Ovary (tissue), 7 donors: ENCODE measurements at regions not wholly inside any gene's neighbourhood (a gene's known extent, or its start where the extent isn't known, plus 50 kb on each side); places are given as distances from the start of the nearest gene placed in this dataset.

Experiments used
- DNase-seq, 5 donors: peaks; one replicate each; pipeline ENCODE4 v3.0.0-alpha.2; 2019 to 2020
- H3K27ac ChIP-seq, 2 donors: fragments of 200-600 bp; one replicate each; pipeline versions ENCODE4 v1.5.1 to v1.8.0; 2019 to 2022
- H3K27me3 ChIP-seq: fragments of 200-600 bp; one replicate; pipeline ENCODE4 v1.8.0; 2022
- H3K36me3 ChIP-seq: fragments of 200-600 bp; sonication (generic); one replicate; pipeline ENCODE4 v1.5.1; 2019
- H3K4me1 ChIP-seq: one replicate; pipeline ENCODE4 v1.8.1; 2013; ENCODE audit warnings: mild to moderate bottlenecking, moderate library complexity; ENCODE audit not compliant: insufficient read depth
- H3K4me3 ChIP-seq: fragments of 200-600 bp; sonication (generic); one replicate; pipeline ENCODE4 v1.5.1; 2017
- H3K9me3 ChIP-seq, 2 donors: fragments of 200-600 bp in 1 of 2; sonication (generic) in 1 of 2; one replicate each; pipeline versions ENCODE4 v1.5.1 to v1.8.1; 2013 to 2019; ENCODE audit warnings: mild to moderate bottlenecking in 1 of 2, moderate library complexity in 1 of 2
- EP300 ChIP-seq: sonication (generic); formaldehyde crosslinking; IDR thresholded peaks from one replicate; pipeline ENCODE4 v1.6.1; 2017; ENCODE audit warnings: antibody characterized with exemption
- POLR2A ChIP-seq: fragments of 450-650 bp; IDR thresholded peaks from one replicate; pipeline ENCODE4 v1.6.1; 2017; ENCODE audit warnings: antibody characterized with exemption, mild to moderate bottlenecking, moderate library complexity
- WGBS, 3 donors: extraction: QIAGEN DNeasy Blood & Tissue Kit in 1 of 3; methylation state at CpG; one replicate each; pipeline versions ENCODE4 v1.1.5 to v1.1.7; 2013 to 2017; 5-methylcytosine and 5-hydroxymethylcytosine counted together
- intact Hi-C, 4 donors: fragments of 100-400 bp; cut with DNase I; formaldehyde crosslinking; loops; one replicate each; pipeline versions ENCODE4 v1.11.0 to v1.15.1; 2022 to 2023
- TF ChIP-seq, protein P1 (sequence below), 3 donors: fragments of 450-650 bp in 2 of 3; fragments of 200-600 bp in 1 of 3; IDR thresholded peaks; one replicate each; pipeline versions ENCODE4 v1.5.1 to v1.8.0; 2016 to 2022; ENCODE audit warnings: antibody characterized with exemption in 3 of 3, mild to moderate bottlenecking in 1 of 3
- donor health status: DM: no; HTN: no; CAD: no; lungs with moderate emphysema.
- donor health status: DM: no; HTN: no; CAD: no.
- donor health status: Bipolar disorder and iron deficiency.
- donor health status: DM: no; HTN: no; CAD: no.
- donor health status: DM: yes; HTN: yes; CAD: no.

DNA sequence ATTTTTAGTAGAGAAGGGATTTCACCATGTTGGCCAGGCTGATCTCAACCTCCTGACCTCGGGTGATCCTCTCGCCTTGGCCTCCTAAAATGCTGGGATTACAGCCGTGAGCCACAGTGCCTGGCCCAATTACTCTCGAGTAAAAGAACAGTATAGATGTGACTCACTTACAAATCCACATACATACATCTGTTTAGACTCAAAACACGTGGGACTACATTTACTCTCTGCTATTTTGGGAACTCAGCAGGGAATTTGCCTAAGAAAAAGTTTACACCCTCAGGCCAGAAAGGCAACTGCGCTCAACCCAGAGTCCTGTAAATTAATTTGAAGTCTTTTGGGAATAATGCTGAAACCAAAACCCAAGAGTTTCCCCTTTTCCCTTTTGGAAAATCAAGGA, 289.7 kb downstream of the KLF6 start:
- TF ChIP-seq, protein P1, sequence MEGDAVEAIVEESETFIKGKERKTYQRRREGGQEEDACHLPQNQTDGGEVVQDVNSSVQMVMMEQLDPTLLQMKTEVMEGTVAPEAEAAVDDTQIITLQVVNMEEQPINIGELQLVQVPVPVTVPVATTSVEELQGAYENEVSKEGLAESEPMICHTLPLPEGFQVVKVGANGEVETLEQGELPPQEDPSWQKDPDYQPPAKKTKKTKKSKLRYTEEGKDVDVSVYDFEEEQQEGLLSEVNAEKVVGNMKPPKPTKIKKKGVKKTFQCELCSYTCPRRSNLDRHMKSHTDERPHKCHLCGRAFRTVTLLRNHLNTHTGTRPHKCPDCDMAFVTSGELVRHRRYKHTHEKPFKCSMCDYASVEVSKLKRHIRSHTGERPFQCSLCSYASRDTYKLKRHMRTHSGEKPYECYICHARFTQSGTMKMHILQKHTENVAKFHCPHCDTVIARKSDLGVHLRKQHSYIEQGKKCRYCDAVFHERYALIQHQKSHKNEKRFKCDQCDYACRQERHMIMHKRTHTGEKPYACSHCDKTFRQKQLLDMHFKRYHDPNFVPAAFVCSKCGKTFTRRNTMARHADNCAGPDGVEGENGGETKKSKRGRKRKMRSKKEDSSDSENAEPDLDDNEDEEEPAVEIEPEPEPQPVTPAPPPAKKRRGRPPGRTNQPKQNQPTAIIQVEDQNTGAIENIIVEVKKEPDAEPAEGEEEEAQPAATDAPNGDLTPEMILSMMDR (IDR thresholded peaks at IDR 0.05): no peak
- TF ChIP-seq POLR2A (no peak), EP300 (no peak)
- H3K36me3 ChIP-seq: no peaks in the 10 kb centered on the region
- H3K27me3 ChIP-seq: no peaks in the 10 kb centered on the region
- WGBS, 3 donors: 83 to 90% (median 85%) methylated on average over 6 of the region's 6 CpGs
- intact Hi-C loops: no loop called here
- H3K27ac ChIP-seq: peak overlapping the region; percentile 86 to 94
- H3K4me3 ChIP-seq: no peak overlapping the region
- no peaks in the 10 kb centered on the region for H3K4me1 ChIP-seq
- DNase-seq: no peak
- no peaks in the 10 kb centered on the region for H3K9me3 ChIP-seq

DNA sequence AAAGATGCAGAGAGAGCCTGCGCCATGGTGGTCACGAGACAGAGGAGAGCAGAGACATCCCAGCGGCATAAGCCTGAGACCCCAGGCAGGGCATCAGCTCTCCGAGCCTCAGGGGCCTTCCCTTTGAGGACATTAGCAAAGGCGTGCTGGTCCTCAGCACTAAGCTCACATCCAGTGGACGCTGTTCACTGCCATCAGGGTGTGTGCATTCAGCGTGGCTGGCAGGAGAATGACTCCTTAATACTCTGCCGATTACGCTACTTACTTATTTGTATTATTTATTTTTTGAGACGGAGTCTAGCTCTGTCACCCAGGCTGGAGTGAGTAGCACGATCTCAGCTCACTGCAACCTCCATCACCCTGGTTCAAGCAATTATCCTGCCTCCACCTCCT, 290.2 kb downstream of the KLF6 start:
- Histone ChIP-seq H3K4me1 (no peaks in the 10 kb centered on the region), H3K27me3 (no peaks in the 10 kb centered on the region), H3K36me3 (no peaks in the 10 kb centered on the region), H3K27ac (peak overlapping the region; percentile 86 to 94), H3K4me3 (peak overlapping the region; percentile 27), H3K9me3 (no peaks in the 10 kb centered on the region)
- intact Hi-C loops: loop anchor here in 1 of 4 donors (5.0 kb wide), 1 partner anchor 1327 kb away; no protein-coding TSS in a partner anchor
- peak in 3 of 5 donors; percentile 20 to 47 (median 39) for DNase-seq
- WGBS, 3 donors: 62 to 69% (median 64%) methylated on average over 11 of the region's 11 CpGs
- TF ChIP-seq EP300 (no peak), POLR2A (no peak)
- TF ChIP-seq, protein P1 (IDR thresholded peaks at IDR 0.05): no peak

DNA sequence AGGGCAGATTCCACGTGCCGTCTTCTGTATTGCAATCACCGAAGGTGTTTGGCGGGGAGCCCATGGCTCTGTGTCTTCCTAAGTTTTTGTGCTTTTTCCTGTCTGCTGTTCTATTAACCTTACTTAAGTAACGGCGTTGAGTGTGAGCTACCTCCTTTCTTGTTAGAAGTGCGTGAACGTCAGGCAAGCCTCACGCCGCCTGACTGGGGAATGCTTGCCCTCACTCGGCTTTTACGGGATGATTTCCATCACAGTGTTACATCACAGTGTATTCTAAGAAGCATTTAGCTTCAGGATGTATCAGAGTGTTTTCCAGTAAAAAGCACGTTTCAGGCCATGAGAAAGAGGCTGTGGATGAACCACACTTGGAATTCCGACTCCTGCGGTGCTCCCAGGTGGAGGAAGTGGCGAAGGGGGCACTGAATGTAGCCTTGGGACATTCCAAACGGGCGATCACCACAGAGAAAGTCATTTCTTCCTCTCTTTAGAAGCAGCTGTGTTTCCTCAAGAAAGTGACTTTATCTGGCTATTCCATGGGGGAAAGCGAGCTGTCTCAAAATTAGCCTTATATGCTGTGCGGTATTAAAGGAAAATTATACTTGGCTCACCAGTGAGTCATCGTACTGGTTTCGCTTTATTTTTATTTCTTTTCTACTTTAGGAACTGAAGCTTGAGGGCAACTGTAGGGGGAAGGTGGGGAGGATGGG, 290.7 kb downstream of the KLF6 start:
- peak; percentile 68 to 80 (median 75) for DNase-seq
- WGBS, 3 donors: 8 to 22% (median 9%) methylated on average over 22 of the region's 22 CpGs
- intact Hi-C loops: loop anchor here in 1 of 4 donors (5.0 kb wide), 1 partner anchor 1328 kb away; no protein-coding TSS in a partner anchor

DNA sequence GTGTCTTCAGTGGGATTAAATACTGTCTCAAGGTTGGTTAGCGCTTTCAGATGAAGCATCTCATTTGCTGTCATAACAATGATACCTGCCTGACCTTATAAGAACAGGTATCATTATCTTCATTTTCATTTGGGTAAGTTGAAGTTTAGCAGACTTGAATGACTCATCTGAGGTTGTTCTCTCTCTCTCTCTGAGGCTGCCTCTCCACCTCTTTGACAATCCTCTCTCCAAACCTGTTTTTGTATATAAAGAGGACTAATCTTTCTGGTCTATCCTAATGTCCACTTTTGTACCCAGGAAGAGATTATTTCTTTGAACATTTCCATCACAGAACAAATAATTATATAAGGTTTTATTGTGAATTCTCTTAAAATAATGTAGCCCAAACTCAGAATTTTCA, 291.4 kb downstream of the KLF6 start:
- no peak overlapping the region for H3K4me3 ChIP-seq
- no peak for TF ChIP-seq POLR2A
- intact Hi-C loops: loop anchor here in 1 of 4 donors (5.0 kb wide), 1 partner anchor 1329 kb away; no protein-coding TSS in a partner anchor
- no peaks in the 10 kb centered on the region for H3K9me3 ChIP-seq
- no peaks in the 10 kb centered on the region for H3K4me1 ChIP-seq
- no peak for DNase-seq
- H3K27ac ChIP-seq: peak overlapping the region; percentile 86 to 94
- H3K27me3 ChIP-seq: no peaks in the 10 kb centered on the region
- no peaks in the 10 kb centered on the region for H3K36me3 ChIP-seq
- 95 to 96% (median 95%) methylated on average over 1 of the region's 1 CpG for WGBS, 3 donors

More for the DNA sequence above, 290.7 kb downstream of the KLF6 start:
- peak overlapping the region; percentile 86 to 94 for H3K27ac ChIP-seq
- H3K4me1 ChIP-seq: no peaks in the 10 kb centered on the region
- peak; percentile 52 for TF ChIP-seq POLR2A
- peak; percentile 88 for TF ChIP-seq EP300
- TF ChIP-seq, protein P1 (IDR thresholded peaks at IDR 0.05): no peak
- H3K9me3 ChIP-seq: no peaks in the 10 kb centered on the region
- H3K27me3 ChIP-seq: no peaks in the 10 kb centered on the region
- H3K4me3 ChIP-seq: peak overlapping the region; percentile 27
- no peaks in the 10 kb centered on the region for H3K36me3 ChIP-seq

DNA sequence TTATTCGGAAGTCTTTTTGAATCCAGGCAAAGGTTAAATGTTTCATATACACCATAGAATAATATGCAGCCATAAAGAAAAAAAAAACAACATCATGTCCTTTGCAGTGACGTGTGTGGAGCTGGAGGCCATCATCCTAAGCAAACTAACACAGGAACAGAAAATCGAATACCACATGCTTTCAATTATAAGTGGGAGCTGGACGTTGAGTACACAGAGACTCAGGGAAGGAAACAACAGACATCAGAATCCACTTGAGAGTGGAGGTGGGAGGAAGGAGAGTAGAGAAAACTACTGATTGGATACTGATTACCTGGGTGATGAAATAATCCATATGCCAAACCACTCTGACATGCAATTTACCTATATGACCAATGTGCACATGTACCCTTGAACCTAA, 293.4 kb downstream of the KLF6 start:
- WGBS, 3 donors: 72 to 74% (median 72%) methylated on average over 4 of the region's 4 CpGs
- DNase-seq: no peak
- Histone ChIP-seq H3K36me3 (no peaks in the 10 kb centered on the region), H3K9me3 (no peaks in the 10 kb centered on the region), H3K4me3 (no peak overlapping the region), H3K27me3 (no peaks in the 10 kb centered on the region), H3K27ac (no peak overlapping the region), H3K4me1 (no peaks in the 10 kb centered on the region)
- no peak for TF ChIP-seq POLR2A
- TF ChIP-seq, protein P1 (IDR thresholded peaks at IDR 0.05): no peak
- TF ChIP-seq EP300: no peak
- intact Hi-C loops: loop anchor here in 1 of 4 donors (5.0 kb wide), 1 partner anchor 1331 kb away; no protein-coding TSS in a partner anchor
